WTC11 (cell line): ENCODE measurements at regions not wholly inside any gene's neighbourhood (a gene's known extent, or its start where the extent isn't known, plus 50 kb on each side); places are given as distances from the start of the nearest gene placed in this dataset.

Experiments used
- ATAC-seq: fragments of 200-7000 bp; cut with Tn5 transposase; 2 replicates; pipeline ENCODE4 v1.10.0; 2021; ENCODE audit warnings: mild to moderate bottlenecking, moderate library complexity
- CTCF ChIA-PET: fragments of 300-600 bp; sonication (Branson Sonifier 250); formaldehyde crosslinking; loops from one replicate; lab custom pipeline; 2021; ENCODE audit warnings: antibody characterized with exemption; lab: Charles Lee
- POLR2A ChIA-PET: fragments of 350-600 bp; sonication (Branson Sonifier 250); formaldehyde crosslinking; loops from one replicate; lab custom pipeline; 2021; ENCODE audit warnings: antibody characterized with exemption; lab: Charles Lee
- DNase-seq: peaks from one replicate; pipeline ENCODE4 v3.0.0; 2021; ENCODE audit warnings: low spot score
- H3K27ac Mint-ChIP-seq: 2 replicates; pipeline ENCODE4 v1.8.0; 2021; ENCODE audit warnings: mixed read lengths
- H3K27me3 Mint-ChIP-seq: 2 replicates; pipeline ENCODE4 v1.8.0; 2021; ENCODE audit warnings: low read depth, mild to moderate bottlenecking, moderate library complexity, mixed read lengths
- H3K36me3 Mint-ChIP-seq: 2 replicates; pipeline ENCODE4 v1.8.0; 2021; ENCODE audit warnings: mixed read lengths
- H3K4me1 Mint-ChIP-seq: 2 replicates; pipeline ENCODE4 v1.8.0; 2022; ENCODE audit warnings: mixed read lengths
- H3K4me3 Mint-ChIP-seq: 2 replicates; pipeline ENCODE4 v1.8.0; 2021; ENCODE audit warnings: mild to moderate bottlenecking, moderate library complexity, mixed read lengths
- H3K9me3 Mint-ChIP-seq: 2 replicates; pipeline ENCODE4 v1.8.0; 2021; ENCODE audit warnings: mixed read lengths
- ATF3 ChIP-seq: sonication (generic); formaldehyde crosslinking; conservative IDR thresholded peaks from 2 replicates; pipeline ENCODE4 v1.8.1; 2022; ENCODE audit warnings: mild to moderate bottlenecking, missing genetic modification reagents
- ATF6 ChIP-seq: sonication (generic); formaldehyde crosslinking; IDR thresholded peaks from 2 replicates; pipeline ENCODE4 v1.8.1; 2023; ENCODE audit warnings: mild to moderate bottlenecking, missing genetic modification reagents
- ELF4 ChIP-seq: sonication (generic); formaldehyde crosslinking; IDR thresholded peaks from 2 replicates; pipeline ENCODE4 v1.8.1; 2022; ENCODE audit warnings: low read depth, mild to moderate bottlenecking, moderate library complexity, missing genetic modification reagents
- ETV6 ChIP-seq: sonication (generic); formaldehyde crosslinking; IDR thresholded peaks from 2 replicates; pipeline ENCODE4 v1.8.1; 2022; ENCODE audit warnings: mild to moderate bottlenecking, missing genetic modification reagents
- FOXJ3 ChIP-seq: sonication (generic); formaldehyde crosslinking; IDR thresholded peaks from 2 replicates; pipeline ENCODE4 v1.9.0; 2021; ENCODE audit warnings: missing genetic modification reagents, mild to moderate bottlenecking, borderline replicate concordance
- FOXP4 ChIP-seq: sonication (generic); formaldehyde crosslinking; IDR thresholded peaks from 2 replicates; pipeline ENCODE4 v1.8.0; 2022; ENCODE audit warnings: mild to moderate bottlenecking, missing genetic modification reagents
- JAZF1 ChIP-seq: fragments of 250-450 bp; sonication (Bioruptor Pico); IDR thresholded peaks from 2 replicates; pipeline ENCODE4 v1.9.0; 2021; ENCODE audit warnings: moderate library complexity, mild to moderate bottlenecking, inconsistent platforms
- MAX ChIP-seq: sonication (generic); formaldehyde crosslinking; IDR thresholded peaks from 2 replicates; pipeline ENCODE4 v1.8.0; 2022; ENCODE audit warnings: mild to moderate bottlenecking, missing genetic modification reagents
- MXD4 ChIP-seq: fragments of 250-450 bp; sonication (Bioruptor Pico); IDR thresholded peaks from 2 replicates; pipeline ENCODE4 v1.8.0; 2021; ENCODE audit warnings: mild to moderate bottlenecking, moderate library complexity, borderline replicate concordance
- NFE2L1 ChIP-seq: sonication (generic); formaldehyde crosslinking; IDR thresholded peaks from 2 replicates; pipeline ENCODE4 v1.8.1; 2023; ENCODE audit warnings: missing genetic modification reagents
- NR3C1 ChIP-seq: sonication (generic); formaldehyde crosslinking; conservative IDR thresholded peaks from 2 replicates; pipeline ENCODE4 v1.8.1; 2023; ENCODE audit warnings: low read depth, mild to moderate bottlenecking, missing genetic modification reagents
- OVOL2 ChIP-seq: fragments of 250-450 bp; sonication (Bioruptor Pico); IDR thresholded peaks from 2 replicates; pipeline ENCODE4 v1.9.0; 2021; ENCODE audit warnings: mild to moderate bottlenecking, borderline replicate concordance
- PREB ChIP-seq: sonication (generic); formaldehyde crosslinking; IDR thresholded peaks from 2 replicates; pipeline ENCODE4 v1.8.1; 2022; ENCODE audit warnings: mild to moderate bottlenecking, missing genetic modification reagents, moderate library complexity, borderline replicate concordance
- PRRX2 ChIP-seq: fragments of 250-450 bp; sonication (Bioruptor Pico); IDR thresholded peaks from 2 replicates; pipeline ENCODE4 v1.8.0; 2021; ENCODE audit warnings: mild to moderate bottlenecking
- RORB ChIP-seq: fragments of 250-450 bp; sonication (Bioruptor Pico); IDR thresholded peaks from 2 replicates; pipeline ENCODE4 v1.9.0; 2021; ENCODE audit warnings: mild to moderate bottlenecking
- SOX15 ChIP-seq: fragments of 250-450 bp; sonication (Bioruptor Pico); IDR thresholded peaks from 2 replicates; pipeline ENCODE4 v1.9.0; 2021; ENCODE audit warnings: mild to moderate bottlenecking
- ZNF121 ChIP-seq: sonication (generic); formaldehyde crosslinking; IDR thresholded peaks from 2 replicates; pipeline ENCODE4 v1.8.0; 2023; ENCODE audit warnings: missing genetic modification reagents
- ZNF219 ChIP-seq: sonication (generic); formaldehyde crosslinking; IDR thresholded peaks from 2 replicates; pipeline ENCODE4 v1.8.0; 2023; ENCODE audit warnings: missing genetic modification reagents, mild to moderate bottlenecking, borderline replicate concordance
- ZNF416 ChIP-seq: fragments of 250-450 bp; sonication (Bioruptor Pico); IDR thresholded peaks from 2 replicates; pipeline ENCODE4 v1.9.0; 2021; ENCODE audit warnings: mild to moderate bottlenecking, inconsistent platforms
- ZNF423 ChIP-seq: fragments of 250-450 bp; sonication (Bioruptor Pico); IDR thresholded peaks from 2 replicates; pipeline ENCODE4 v2.1.2; 2022; ENCODE audit warnings: mild to moderate bottlenecking, moderate library complexity
- ZNF671 ChIP-seq: fragments of 250-450 bp; sonication (Bioruptor Pico); IDR thresholded peaks from 2 replicates; pipeline ENCODE4 v1.8.0; 2021; ENCODE audit warnings: mild to moderate bottlenecking
- ZSCAN18 ChIP-seq: fragments of 250-450 bp; sonication (Bioruptor Pico); IDR thresholded peaks from 2 replicates; pipeline ENCODE4 v2.1.2; 2022; ENCODE audit warnings: mild to moderate bottlenecking, moderate library complexity

- H3K27me3 Mint-ChIP-seq = no peaks in the 10 kb centered on the region
- peaks cover 18% of the 10 kb centered on the region for H3K36me3 Mint-ChIP-seq
- ChIA-PET CTCF (no interaction called here), POLR2A (no interaction called here)
- no peak overlapping the region for H3K27ac Mint-ChIP-seq
- no peak for DNase-seq
- peaks cover 56% of the 10 kb centered on the region for H3K9me3 Mint-ChIP-seq
- TF ChIP-seq PRRX2 (CRISPR knock-in tag) = no peak
- no peak for TF ChIP-seq ZNF423 (CRISPR knock-in tag)
- TF ChIP-seq RORB (CRISPR knock-in tag) = no peak
- no peak for TF ChIP-seq FOXP4 (CRISPR knock-in tag)
- TF ChIP-seq ZNF121 (CRISPR knock-in tag) = no peak
- no peak for TF ChIP-seq SOX15 (CRISPR knock-in tag)
- no peak for TF ChIP-seq NR3C1
- no peak for TF ChIP-seq ZNF671 (CRISPR knock-in tag)
- no peak for TF ChIP-seq ZSCAN18 (CRISPR knock-in tag)
- TF ChIP-seq ZNF416 (CRISPR knock-in tag) = no peak
- no peak for TF ChIP-seq ATF6 (CRISPR knock-in tag)
- TF ChIP-seq FOXJ3 (CRISPR knock-in tag) = no peak
- no peak for TF ChIP-seq PREB (CRISPR knock-in tag)
- no peak for ATAC-seq
- no peak overlapping the region for H3K4me3 Mint-ChIP-seq
- H3K4me1 Mint-ChIP-seq = no peaks in the 10 kb centered on the region
Measured at GRCh38 chr3:6709178-6709577, 151.7 kb upstream of the GRM7 start.

GRCh38 chr3:6714962-6715361 is 146.0 kb upstream of the GRM7 start:
- no peaks in the 10 kb centered on the region for H3K4me1 Mint-ChIP-seq
- TF ChIP-seq ELF4 (CRISPR knock-in tag) = no peak
- no peak for TF ChIP-seq ATF3 (CRISPR knock-in tag)
- TF ChIP-seq JAZF1 = no peak
- no peak for TF ChIP-seq ETV6 (CRISPR knock-in tag)
- no peak for TF ChIP-seq MXD4
- no peak for TF ChIP-seq MAX (CRISPR knock-in tag)
- TF ChIP-seq ZNF219 = no peak
- TF ChIP-seq NFE2L1 (CRISPR knock-in tag) = no peak
- TF ChIP-seq OVOL2 (CRISPR knock-in tag) = no peak
- no peak for ATAC-seq
- POLR2A ChIA-PET = no interaction called here
- no peak overlapping the region for H3K27ac Mint-ChIP-seq
- H3K4me3 Mint-ChIP-seq = no peak overlapping the region
- H3K36me3 Mint-ChIP-seq = peaks cover 25% of the 10 kb centered on the region
- H3K27me3 Mint-ChIP-seq = no peaks in the 10 kb centered on the region
- DNase-seq = no peak
- CTCF ChIA-PET = no interaction called here
- H3K9me3 Mint-ChIP-seq = peaks cover 66% of the 10 kb centered on the region
